Skin epidermis (tissue), 12 donors: ENCODE measurements at regions not wholly inside any gene's neighbourhood (a gene's known extent, or its start where the extent isn't known, plus 50 kb on each side); places are given as distances from the start of the nearest gene placed in this dataset.

Experiments used
- H3K27ac ChIP-seq, 21 experiments: fragments of 200-600 bp; sonication (generic) in 11 of 21; one replicate each; pipeline ENCODE4 v1.5.0; 2020; ENCODE audit warnings: mild to moderate bottlenecking in 3 of 21, inconsistent platforms in 2 of 21, moderate library complexity in 2 of 21
- H3K4me3 ChIP-seq, 7 experiments: fragments of 200-600 bp; sonication (generic) in 2 of 7; one replicate each; pipeline ENCODE4 v1.5.0; 2020; ENCODE audit warnings: inconsistent platforms in 2 of 7, mild to moderate bottlenecking in 2 of 7, moderate library complexity in 1 of 7

- Histone ChIP-seq H3K27ac (no peak overlapping the region), H3K4me3 (no peak overlapping the region)
These were observed 238.8 kb upstream of the ADAMTS16 start for GRCh38 chr5:4901305-4901811.

GRCh38 chr5:4901924-4902323 lies 238.2 kb upstream of the ADAMTS16 start:
- H3K4me3 ChIP-seq: no peak overlapping the region
- H3K27ac ChIP-seq: no peak overlapping the region

GRCh38 chr5:4905674-4906520 lies 234.2 kb upstream of the ADAMTS16 start:
- Histone ChIP-seq H3K4me3 (no peak overlapping the region), H3K27ac (no peak overlapping the region)

GRCh38 chr5:4906786-4907185 lies 233.3 kb upstream of the ADAMTS16 start:
- H3K4me3 ChIP-seq: no peak overlapping the region
- no peak overlapping the region for H3K27ac ChIP-seq

- H3K27ac ChIP-seq: no peak overlapping the region
These were observed 232.6 kb upstream of the ADAMTS16 start for GRCh38 chr5:4907571-4907970.

GRCh38 chr5:4909086-4909485 lies 231.0 kb upstream of the ADAMTS16 start:
- Histone ChIP-seq H3K27ac (no peak overlapping the region), H3K4me3 (no peak overlapping the region)

More at GRCh38 chr5:4907571-4907970, 232.6 kb upstream of the ADAMTS16 start:
- no peak overlapping the region for H3K4me3 ChIP-seq

GRCh38 chr5:4911646-4912403 lies 228.3 kb upstream of the ADAMTS16 start:
- H3K4me3 ChIP-seq: no peak overlapping the region

GRCh38 chr5:4921929-4922328 lies 218.2 kb upstream of the ADAMTS16 start:
- no peak overlapping the region for H3K27ac ChIP-seq
- H3K4me3 ChIP-seq: no peak overlapping the region

More at GRCh38 chr5:4911646-4912403, 228.3 kb upstream of the ADAMTS16 start:
- no peak overlapping the region for H3K27ac ChIP-seq

- H3K4me3 ChIP-seq: no peak overlapping the region
These were observed 215.6 kb upstream of the ADAMTS16 start for GRCh38 chr5:4924577-4924976.

GRCh38 chr5:4927097-4927496 lies 213.0 kb upstream of the ADAMTS16 start:
- H3K27ac ChIP-seq: no peak overlapping the region

More at GRCh38 chr5:4924577-4924976, 215.6 kb upstream of the ADAMTS16 start:
- H3K27ac ChIP-seq: no peak overlapping the region

GRCh38 chr5:4928409-4928808 lies 211.7 kb upstream of the ADAMTS16 start:
- no peak overlapping the region for H3K27ac ChIP-seq

More at GRCh38 chr5:4927097-4927496, 213.0 kb upstream of the ADAMTS16 start:
- no peak overlapping the region for H3K4me3 ChIP-seq

GRCh38 chr5:4929092-4929655 lies 211.0 kb upstream of the ADAMTS16 start:
- Histone ChIP-seq H3K4me3 (no peak overlapping the region), H3K27ac (no peak overlapping the region)

More at GRCh38 chr5:4928409-4928808, 211.7 kb upstream of the ADAMTS16 start:
- H3K4me3 ChIP-seq: no peak overlapping the region

GRCh38 chr5:4939042-4939781 lies 200.9 kb upstream of the ADAMTS16 start:
- no peak overlapping the region for H3K4me3 ChIP-seq
- no peak overlapping the region for H3K27ac ChIP-seq

- H3K27ac ChIP-seq: no peak overlapping the region
- H3K4me3 ChIP-seq: no peak overlapping the region
These were observed 199.0 kb upstream of the ADAMTS16 start for GRCh38 chr5:4941161-4941560.

- H3K4me3 ChIP-seq: no peak overlapping the region
- no peak overlapping the region for H3K27ac ChIP-seq
These were observed 197.9 kb upstream of the ADAMTS16 start for GRCh38 chr5:4941957-4942830.

- Histone ChIP-seq H3K4me3 (no peak overlapping the region), H3K27ac (no peak overlapping the region)
These were observed 197.3 kb upstream of the ADAMTS16 start for GRCh38 chr5:4942831-4943178.

GRCh38 chr5:4945296-4945695 lies 194.8 kb upstream of the ADAMTS16 start:
- no peak overlapping the region for H3K27ac ChIP-seq
- H3K4me3 ChIP-seq: no peak overlapping the region

GRCh38 chr5:4947106-4947505 lies 193.0 kb upstream of the ADAMTS16 start:
- no peak overlapping the region for H3K4me3 ChIP-seq

More at GRCh38 chr5:4947106-4947505, 193.0 kb upstream of the ADAMTS16 start:
- H3K27ac ChIP-seq: no peak overlapping the region
